NB4 (cell line): ENCODE measurements at regions not wholly inside any gene's neighbourhood (a gene's known extent, or its start where the extent isn't known, plus 50 kb on each side); places are given as distances from the start of the nearest gene placed in this dataset.
"Not testable (repeated sequence)": the region's sequence is repeated elsewhere in the genome, so short reads cannot be mapped to it uniquely, and the experiment has no call there.

Experiments used
- DNase-seq: peaks from one replicate; pipeline ENCODE4 v3.0.0; 2010; ENCODE audit warnings: low read depth
- H3K4me3 ChIP-seq: one replicate; pipeline ENCODE4 v1.5.1; 2011; ENCODE audit warnings: mild to moderate bottlenecking, low read depth, low read length, moderate library complexity
- MYC ChIP-seq: IDR thresholded peaks from 2 replicates; pipeline ENCODE4 v1.6.1; 2011; ENCODE audit warnings: low read depth, low read length
- POLR2A ChIP-seq: IDR thresholded peaks from 2 replicates; pipeline ENCODE4 v1.6.1; 2011; ENCODE audit warnings: mild to moderate bottlenecking; ENCODE audit not compliant: insufficient read length; ENCODE audit errors: extremely low read depth
- TF ChIP-seq, protein P1 (sequence below): IDR thresholded peaks from one replicate; pipeline ENCODE4 v1.5.1; 2012; ENCODE audit warnings: low read depth, low read length
- TF ChIP-seq, protein P2 (sequence below): IDR thresholded peaks from 2 replicates; pipeline ENCODE4 v1.6.1; 2011; ENCODE audit warnings: low read depth, low read length

DNA sequence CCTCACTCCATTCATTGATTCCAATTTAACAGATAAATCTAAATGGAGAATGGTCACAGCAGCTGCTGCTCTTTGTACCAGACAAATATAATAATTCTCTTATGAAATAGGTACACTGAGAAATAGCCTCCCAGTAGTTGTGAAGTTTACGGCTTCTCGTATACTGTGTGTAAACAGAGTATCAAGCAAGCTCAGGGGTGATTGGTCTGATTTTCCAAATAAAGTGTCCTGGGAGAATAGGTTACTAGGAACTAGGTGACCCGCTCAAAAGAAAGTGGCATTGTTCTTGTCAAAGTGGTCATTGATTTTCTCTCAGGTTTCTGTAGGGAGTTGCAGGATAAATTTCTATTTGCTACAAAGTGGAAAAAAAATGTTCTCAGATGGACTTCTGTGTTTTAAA, 838.2 kb downstream of the RAPGEF2 start:
- DNase-seq, result no peak
- no peak for TF ChIP-seq MYC
- TF ChIP-seq, protein P1, sequence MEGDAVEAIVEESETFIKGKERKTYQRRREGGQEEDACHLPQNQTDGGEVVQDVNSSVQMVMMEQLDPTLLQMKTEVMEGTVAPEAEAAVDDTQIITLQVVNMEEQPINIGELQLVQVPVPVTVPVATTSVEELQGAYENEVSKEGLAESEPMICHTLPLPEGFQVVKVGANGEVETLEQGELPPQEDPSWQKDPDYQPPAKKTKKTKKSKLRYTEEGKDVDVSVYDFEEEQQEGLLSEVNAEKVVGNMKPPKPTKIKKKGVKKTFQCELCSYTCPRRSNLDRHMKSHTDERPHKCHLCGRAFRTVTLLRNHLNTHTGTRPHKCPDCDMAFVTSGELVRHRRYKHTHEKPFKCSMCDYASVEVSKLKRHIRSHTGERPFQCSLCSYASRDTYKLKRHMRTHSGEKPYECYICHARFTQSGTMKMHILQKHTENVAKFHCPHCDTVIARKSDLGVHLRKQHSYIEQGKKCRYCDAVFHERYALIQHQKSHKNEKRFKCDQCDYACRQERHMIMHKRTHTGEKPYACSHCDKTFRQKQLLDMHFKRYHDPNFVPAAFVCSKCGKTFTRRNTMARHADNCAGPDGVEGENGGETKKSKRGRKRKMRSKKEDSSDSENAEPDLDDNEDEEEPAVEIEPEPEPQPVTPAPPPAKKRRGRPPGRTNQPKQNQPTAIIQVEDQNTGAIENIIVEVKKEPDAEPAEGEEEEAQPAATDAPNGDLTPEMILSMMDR, result no peak
- TF ChIP-seq, protein P2, sequence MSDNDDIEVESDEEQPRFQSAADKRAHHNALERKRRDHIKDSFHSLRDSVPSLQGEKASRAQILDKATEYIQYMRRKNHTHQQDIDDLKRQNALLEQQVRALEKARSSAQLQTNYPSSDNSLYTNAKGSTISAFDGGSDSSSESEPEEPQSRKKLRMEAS, result no peak
- no peak for TF ChIP-seq POLR2A
- no peak overlapping the region for H3K4me3 ChIP-seq

DNA sequence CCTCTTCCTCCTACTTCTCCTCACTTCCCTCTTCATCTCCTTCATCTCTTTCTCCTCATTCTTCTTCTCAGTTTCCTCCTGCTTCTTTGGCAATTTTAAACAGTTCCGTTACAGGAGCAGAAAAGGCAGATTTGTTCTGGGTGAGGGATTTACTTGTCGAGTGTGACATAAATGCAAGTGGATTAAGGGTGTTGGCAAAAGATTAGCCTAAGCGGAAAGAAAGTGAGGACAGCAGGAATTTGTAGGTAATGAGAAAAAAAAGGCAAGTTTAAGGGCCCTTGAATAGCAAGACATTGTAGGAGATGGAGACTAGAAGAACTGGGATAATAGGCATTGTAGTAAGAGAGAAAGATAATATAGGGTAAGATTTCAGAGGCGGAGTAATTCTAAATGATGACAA, 841.6 kb downstream of the RAPGEF2 start:
- TF ChIP-seq, protein P1, result no peak
- TF ChIP-seq, protein P2, result no peak
- no peak for TF ChIP-seq MYC
- TF ChIP-seq POLR2A, result no peak
- no peak overlapping the region for H3K4me3 ChIP-seq
- DNase-seq, result no peak

DNA sequence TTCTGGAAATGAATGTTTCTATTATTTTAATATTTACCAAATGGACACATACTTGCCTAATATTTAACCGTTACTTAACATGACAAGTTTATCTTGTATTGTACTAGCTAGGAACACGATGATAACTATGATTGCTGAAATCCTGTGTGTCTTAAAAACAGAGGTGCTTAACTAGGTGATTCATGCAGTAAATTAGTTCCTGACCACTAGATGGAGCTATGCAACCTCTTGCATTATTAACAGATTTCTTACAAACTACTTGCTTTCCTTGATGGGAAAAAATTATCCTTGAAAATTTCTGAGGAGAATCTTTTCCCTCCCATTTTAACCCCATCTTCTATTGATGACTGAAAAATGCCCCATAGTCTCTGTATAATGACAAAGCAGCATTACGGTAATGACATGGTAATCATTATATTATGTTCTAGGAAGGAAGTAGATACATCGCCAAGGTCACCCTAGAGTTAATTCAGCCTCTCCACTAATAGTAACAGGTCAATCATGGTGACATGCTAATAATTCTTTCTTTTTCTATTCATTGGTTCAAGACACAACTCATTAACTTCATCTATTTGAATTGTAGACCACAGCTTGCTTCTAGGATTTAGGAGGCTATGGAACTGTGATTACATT, 844.2 kb downstream of the RAPGEF2 start:
- H3K4me3 ChIP-seq, result no peak overlapping the region
- peak; percentile 59 for DNase-seq
- TF ChIP-seq, protein P1, result peak; percentile 35
- TF ChIP-seq, protein P2, result no peak

DNA sequence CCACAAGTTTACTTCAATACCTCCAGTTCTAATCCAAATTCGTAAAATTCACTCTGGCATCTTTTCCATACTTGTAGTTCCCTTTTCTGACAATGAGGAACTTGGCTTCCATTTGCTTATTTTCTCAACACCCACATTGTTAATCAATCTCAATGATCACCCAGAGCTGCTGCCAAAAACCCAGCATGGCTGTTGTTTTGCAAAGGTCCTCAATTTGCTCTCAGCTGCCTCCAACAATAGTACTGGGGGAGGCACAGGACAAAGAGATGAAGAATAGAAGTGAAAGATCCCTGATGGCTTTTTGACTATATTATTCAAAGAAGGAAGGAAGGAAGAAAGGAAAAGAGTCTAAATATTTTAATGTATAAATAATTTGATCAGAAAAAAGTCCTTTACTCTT, 847.8 kb downstream of the RAPGEF2 start:
- TF ChIP-seq, protein P1, result no peak
- TF ChIP-seq MYC (no peak), POLR2A (no peak)
- TF ChIP-seq, protein P2, result no peak
- no peak for DNase-seq
- no peak overlapping the region for H3K4me3 ChIP-seq

DNA sequence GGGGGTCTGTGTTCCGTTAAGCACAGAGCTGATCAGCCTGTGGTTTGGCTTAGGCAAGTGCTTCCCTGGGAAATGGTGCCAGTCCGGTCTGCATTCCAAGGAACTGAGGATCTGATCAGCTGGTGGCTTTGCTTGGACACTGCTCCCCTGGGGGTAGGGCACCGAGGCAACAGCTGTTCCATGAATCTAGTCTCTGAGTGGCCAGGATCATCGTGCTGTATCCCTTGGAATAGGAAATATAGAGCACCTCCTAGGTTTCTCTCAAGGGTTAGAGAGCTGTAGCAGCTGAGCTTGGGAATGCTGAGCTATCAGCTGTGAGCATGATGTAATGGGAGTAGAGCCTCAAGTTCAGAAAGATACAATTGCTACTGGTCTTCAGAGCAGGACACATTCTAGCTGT, 863.9 kb downstream of the RAPGEF2 start:
- TF ChIP-seq MYC (no peak), POLR2A (no peak)
- TF ChIP-seq, protein P2, result no peak
- TF ChIP-seq, protein P1, result no peak
- no peak for DNase-seq
- no peak overlapping the region for H3K4me3 ChIP-seq

DNA sequence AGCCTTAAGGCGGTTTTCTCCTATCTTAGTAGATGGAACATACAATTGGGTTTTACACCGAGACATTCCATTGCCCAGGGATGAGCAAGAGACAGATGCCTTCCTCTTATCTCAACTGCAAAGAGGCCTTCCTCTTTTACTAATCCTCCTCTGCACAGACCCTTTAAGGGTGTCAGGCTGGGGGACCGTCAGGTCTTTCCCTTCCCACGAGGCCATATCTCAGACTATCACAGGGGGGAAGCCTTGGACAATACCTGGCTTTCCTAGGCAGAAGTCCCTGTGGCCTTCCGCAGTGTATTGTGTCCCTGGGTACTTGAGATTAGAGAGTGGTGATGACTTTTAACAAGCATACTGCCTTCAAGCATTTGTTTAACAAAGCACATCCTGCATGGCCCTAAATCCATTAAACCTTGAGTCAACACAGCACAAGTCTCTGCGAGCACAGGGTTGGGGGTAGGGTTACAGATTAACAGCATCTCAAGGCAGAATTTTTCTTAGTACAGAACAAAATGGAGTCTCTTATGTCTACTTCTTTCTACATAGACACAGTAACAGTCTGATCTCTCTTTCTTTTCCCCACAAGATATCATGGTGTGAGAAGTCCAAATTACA, 874.1 kb downstream of the RAPGEF2 start:
- not testable (repeated sequence) for H3K4me3 ChIP-seq, DNase-seq
